Endothelial cell of umbilical vein (primary cell): ENCODE measurements at regions not wholly inside any gene's neighbourhood (a gene's known extent, or its start where the extent isn't known, plus 50 kb on each side); places are given as distances from the start of the nearest gene placed in this dataset.

Source experiments
- BruUV-seq: library from RNA; stranded (reverse); fragments of 400-500 nt; replicated peaks from 2 replicates; lab custom pipeline; 2021; lab: Mats Ljungman, UMichigan
- CTCF ChIA-PET: fragments of 300-600, 350-600 bp; sonication (Branson Sonifier 250); formaldehyde crosslinking; loops from one replicate; lab custom pipeline; 2021; ENCODE audit warnings: antibody characterized with exemption, inconsistent platforms; lab: Charles Lee
- POLR2A ChIA-PET: fragments of 300-600, 350-600 bp; sonication (Branson Sonifier 250); formaldehyde crosslinking; loops from one replicate; lab custom pipeline; 2021; ENCODE audit warnings: antibody characterized with exemption, inconsistent platforms; lab: Charles Lee
- DNase-seq: peaks from one replicate; pipeline ENCODE4 v3.0.0-alpha.2; 2011; ENCODE audit warnings: low read depth, low spot score
- FAIRE-seq: peaks from 2 replicates; lab custom pipeline; 2011; peaks lifted over from hg19 to GRCh38; lab: Jason Lieb, UNC
- H2AFZ ChIP-seq: 2 replicates; pipeline ENCODE4 v1.6.0; 2012; ENCODE audit warnings: low read depth, low read length, control low read depth, inconsistent platforms
- H3K27ac ChIP-seq: 2 replicates; pipeline ENCODE4 v1.5.1; 2011; ENCODE audit warnings: low read depth, mild to moderate bottlenecking, control low read depth, low read length, moderate library complexity; ENCODE audit not compliant: insufficient read depth
- H3K27me3 ChIP-seq, 2 experiments: 2 replicates each; pipeline versions ENCODE4 v1.6.0 to v1.6.1; 2011; ENCODE audit warnings: low read length in 2 of 2, mixed read lengths in 1 of 2; ENCODE audit not compliant: control insufficient read depth in 2 of 2, insufficient read depth in 2 of 2
- H3K36me3 ChIP-seq, 2 experiments: 2 replicates in 1 of 2; 3 replicates in 1 of 2; pipeline ENCODE4 v1.5.1; 2011; ENCODE audit warnings: low read length in 2 of 2, mild to moderate bottlenecking in 1 of 2, moderate library complexity in 1 of 2; ENCODE audit not compliant: control insufficient read depth in 2 of 2, insufficient read depth in 2 of 2; ENCODE audit errors: extremely low read depth in 1 of 2
- H3K4me1 ChIP-seq: 3 replicates; pipeline ENCODE4 v1.5.1; 2011; ENCODE audit warnings: mild to moderate bottlenecking, low read length; ENCODE audit not compliant: control insufficient read depth, insufficient read depth; ENCODE audit errors: extremely low read depth
- H3K4me2 ChIP-seq: 2 replicates; pipeline ENCODE4 v1.6.1; 2011; ENCODE audit warnings: low read length, control low read depth, mixed read lengths; ENCODE audit not compliant: insufficient read depth
- H3K4me3 ChIP-seq, 3 experiments: fragments of 200-600 bp in 1 of 3; sonication (generic), shearing (Covaris generic) in 1 of 3; replicated peaks in 1 of 3; 2 replicates each; pipeline ENCODE4 v1.5.1; 2011 to 2016; ENCODE audit warnings: control low read depth in 3 of 3, low read length in 3 of 3, mild to moderate bottlenecking in 2 of 3, inconsistent platforms in 1 of 3, low read depth in 1 of 3, moderate library complexity in 1 of 3; ENCODE audit not compliant: insufficient read depth in 1 of 3
- H3K79me2 ChIP-seq: 2 replicates; pipeline ENCODE4 v1.6.0; 2012; ENCODE audit warnings: low read length, inconsistent platforms; ENCODE audit not compliant: control insufficient read depth, insufficient read depth
- H3K9ac ChIP-seq: replicated peaks from 2 replicates; pipeline ENCODE3; 2011; ENCODE audit warnings: low read length, control low read depth; ENCODE audit not compliant: insufficient read depth; ENCODE audit errors: extremely low read depth
- H3K9me1 ChIP-seq: replicated peaks from 3 replicates; pipeline ENCODE4 v1.6.0; 2011; ENCODE audit warnings: mild to moderate bottlenecking, low read length; ENCODE audit not compliant: control insufficient read depth, insufficient read depth; ENCODE audit errors: extremely low read depth
- H3K9me3 ChIP-seq: replicated peaks from 2 replicates; pipeline ENCODE4 v1.5.1; 2012; ENCODE audit warnings: low read length, inconsistent platforms; ENCODE audit not compliant: control insufficient read depth, insufficient read depth
- H4K20me1 ChIP-seq: replicated peaks from 2 replicates; pipeline ENCODE3; 2011; ENCODE audit warnings: mild to moderate bottlenecking, low read length; ENCODE audit not compliant: control insufficient read depth, insufficient read depth; ENCODE audit errors: extremely low read depth
- CTCF ChIP-seq, 2 donors: IDR thresholded peaks; 1 replicate in 1 of 2; 2 replicates in 1 of 2; pipeline ENCODE4 v1.5.1; 2011; ENCODE audit warnings: low read length in 2 of 2, mild to moderate bottlenecking in 2 of 2, moderate library complexity in 2 of 2, control low read depth in 1 of 2, inconsistent platforms in 1 of 2, low read depth in 1 of 2; ENCODE audit not compliant: insufficient read depth in 1 of 2; ENCODE audit errors: extremely low read depth in 1 of 2
- EZH2 ChIP-seq: IDR thresholded peaks from 2 replicates; pipeline ENCODE4 v1.6.1; 2012; ENCODE audit warnings: borderline replicate concordance, low read depth, mild to moderate bottlenecking, moderate library complexity, low read length, inconsistent platforms; ENCODE audit not compliant: severe bottlenecking
- FOS ChIP-seq: IDR thresholded peaks from 2 replicates; pipeline ENCODE4 v1.6.1; 2011; ENCODE audit warnings: mild to moderate bottlenecking, low read length, moderate library complexity, borderline replicate concordance; ENCODE audit not compliant: insufficient read depth
- GATA2 ChIP-seq: IDR thresholded peaks from 2 replicates; pipeline ENCODE4 v1.7.0; 2011; ENCODE audit warnings: low read depth, mild to moderate bottlenecking, moderate library complexity, mixed read lengths, low read length; ENCODE audit not compliant: insufficient read length, insufficient read depth
- JUN ChIP-seq: IDR thresholded peaks from 2 replicates; pipeline ENCODE4 v1.6.1; 2011; ENCODE audit warnings: borderline replicate concordance, low read depth; ENCODE audit not compliant: insufficient read length, insufficient read depth
- MAX ChIP-seq: IDR thresholded peaks from 2 replicates; pipeline ENCODE4 v1.6.1; 2011; ENCODE audit not compliant: insufficient read depth, insufficient read length
- MYC ChIP-seq: IDR thresholded peaks from one replicate; pipeline ENCODE4 v1.6.1; 2011; ENCODE audit warnings: mild to moderate bottlenecking, low read depth, low read length
- POLR2A ChIP-seq: IDR thresholded peaks from 2 replicates; pipeline ENCODE4 v1.6.1; 2012; ENCODE audit warnings: low read depth, mild to moderate bottlenecking, control low read depth, low read length
- POLR2AphosphoS5 ChIP-seq: IDR thresholded peaks from 2 replicates; pipeline ENCODE4 v1.6.1; 2012; ENCODE audit warnings: low read depth, mild to moderate bottlenecking, control low read depth, low read length, moderate library complexity; ENCODE audit not compliant: insufficient read depth
- dilution Hi-C: fragments of 300-500 bp; cut with MboI; formaldehyde crosslinking; loops from one replicate; pipeline ENCODE4 v1.15.0; 2019; ENCODE audit warnings: low sequenced_read_pairs; ENCODE audit not compliant: extremely low pct_ligation_motif_present
- intact Hi-C: fragments of 100-400 bp; cut with micrococcal nuclease; formaldehyde crosslinking; loops from one replicate; pipeline ENCODE4 v1.10.0; 2022

- BruUV-seq, result no TSS peak
- H2AFZ ChIP-seq, result no peak overlapping the region
- no peak overlapping the region for H3K27ac ChIP-seq
- intact Hi-C loops, result no loop called here
- CTCF ChIA-PET, result interaction anchor here (3.0 kb wide), 1 partner anchor 10 kb away, joined by 21 read pairs; no protein-coding TSS in a partner anchor
- H3K9me3 ChIP-seq, result no peaks in the 10 kb centered on the region
- no peak overlapping the region for H3K9ac ChIP-seq
- no peaks in the 10 kb centered on the region for H3K4me1 ChIP-seq
- no peaks in the 10 kb centered on the region for H3K79me2 ChIP-seq
- no peaks in the 10 kb centered on the region for H3K9me1 ChIP-seq
- dilution Hi-C loops, result no loop called here
- H3K4me2 ChIP-seq, result no peak overlapping the region
- FAIRE-seq (no peak), DNase-seq (no peak)
- TF ChIP-seq EZH2 (no peak), GATA2 (no peak), JUN (no peak), MAX (no peak), MYC (no peak), POLR2A (no peak), CTCF (IDR thresholded peaks at IDR 0.05; ENCODE audit: extremely low read depth in 1 of 2, insufficient read depth in 1 of 2, low read depth in 1 of 2, low read length in 2 of 2) (no peak), FOS (no peak), POLR2AphosphoS5 (no peak)
- no peaks in the 10 kb centered on the region for H4K20me1 ChIP-seq
- H3K27me3 ChIP-seq, result no peaks in the 10 kb centered on the region
- POLR2A ChIA-PET, result no interaction called here
- no peaks in the 10 kb centered on the region for H3K36me3 ChIP-seq
- H3K4me3 ChIP-seq, result no peak overlapping the region
Measured at GRCh38 chr3:139121513-139122220, 77.0 kb upstream of the PRR23C start.
